HK-2 (cell line): ENCODE measurements at regions not wholly inside any gene's neighbourhood (a gene's known extent, or its start where the extent isn't known, plus 50 kb on each side); places are given as distances from the start of the nearest gene placed in this dataset.

Experiments
- DNase-seq: peaks from one replicate; pipeline ENCODE4 v3.0.0-alpha.2; 2018; ENCODE audit not compliant: unreplicated experiment

- no peak for DNase-seq
Measured at GRCh38 chrX:25219480-25219879, 203.7 kb upstream of the ARX start.

- DNase-seq: no peak
Measured at GRCh38 chrX:25213611-25214010, 197.8 kb upstream of the ARX start.

GRCh38 chrX:25207803-25208475 is 192.2 kb upstream of the ARX start:
- DNase-seq: no peak

- peak; percentile 1 for DNase-seq
Measured at GRCh38 chrX:25206778-25207177, 191.0 kb upstream of the ARX start.

GRCh38 chrX:25204182-25204581 is 188.4 kb upstream of the ARX start:
- DNase-seq: no peak

GRCh38 chrX:25202827-25203226 is 187.1 kb upstream of the ARX start:
- no peak for DNase-seq

GRCh38 chrX:25198891-25199290 is 183.1 kb upstream of the ARX start:
- no peak for DNase-seq

GRCh38 chrX:25198253-25198652 is 182.5 kb upstream of the ARX start:
- DNase-seq: no peak

GRCh38 chrX:25196221-25196620 is 180.5 kb upstream of the ARX start:
- DNase-seq: no peak

GRCh38 chrX:25191403-25191802 is 175.6 kb upstream of the ARX start:
- no peak for DNase-seq

GRCh38 chrX:25181775-25182174 is 166.0 kb upstream of the ARX start:
- no peak for DNase-seq

GRCh38 chrX:25180242-25180641 is 164.5 kb upstream of the ARX start:
- no peak for DNase-seq

- DNase-seq: no peak
Measured at GRCh38 chrX:25178555-25178954, 162.8 kb upstream of the ARX start.

GRCh38 chrX:25175743-25176142 is 160.0 kb upstream of the ARX start:
- no peak for DNase-seq

GRCh38 chrX:25175171-25175570 is 159.4 kb upstream of the ARX start:
- DNase-seq: no peak

- DNase-seq: no peak
Measured at GRCh38 chrX:25166546-25166945, 150.8 kb upstream of the ARX start.

- no peak for DNase-seq
Measured at GRCh38 chrX:25166145-25166544, 150.4 kb upstream of the ARX start.

GRCh38 chrX:25158635-25159034 is 142.9 kb upstream of the ARX start:
- no peak for DNase-seq

- DNase-seq: no peak
Measured at GRCh38 chrX:25156832-25157231, 141.1 kb upstream of the ARX start.

GRCh38 chrX:25156323-25156722 is 140.6 kb upstream of the ARX start:
- no peak for DNase-seq

GRCh38 chrX:25154168-25154567 is 138.4 kb upstream of the ARX start:
- DNase-seq: no peak

- DNase-seq: no peak
Measured at GRCh38 chrX:25151749-25152148, 136.0 kb upstream of the ARX start.

GRCh38 chrX:25144043-25144940 is 128.5 kb upstream of the ARX start:
- peak; percentile 30 for DNase-seq
